ENCODE measurements at regions not wholly inside any gene's neighbourhood (a gene's known extent, or its start where the extent isn't known, plus 50 kb on each side); places are given as distances from the start of the nearest gene placed in this dataset.

DNA sequence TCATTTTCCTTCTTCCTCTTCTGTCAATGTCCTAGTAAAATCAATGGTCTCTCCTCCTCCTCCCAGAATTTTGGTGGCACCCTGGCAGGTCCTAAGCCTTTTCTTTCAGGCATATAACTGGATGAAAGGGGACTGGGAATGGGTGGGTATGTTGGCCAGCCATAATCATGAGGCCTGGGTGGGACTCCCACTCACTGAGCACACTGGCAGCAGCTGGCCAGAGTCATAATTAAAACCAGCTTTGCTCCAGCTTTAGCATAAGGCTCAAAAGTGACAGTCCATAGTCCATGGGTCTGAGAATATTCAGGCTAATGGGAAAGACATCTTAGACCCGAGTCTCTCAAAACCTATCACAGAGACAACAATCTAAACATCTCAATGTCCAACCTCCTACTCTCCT, 190.0 kb upstream of the BTBD3 start:
- H3K4me3 ChIP-seq (ENCODE audit: low read depth, low read length) = no peak overlapping the region
- in situ Hi-C loops (cut with HindIII; ENCODE audit: low sequenced_read_pairs) = no loop called here
- TF ChIP-seq, protein P1, sequence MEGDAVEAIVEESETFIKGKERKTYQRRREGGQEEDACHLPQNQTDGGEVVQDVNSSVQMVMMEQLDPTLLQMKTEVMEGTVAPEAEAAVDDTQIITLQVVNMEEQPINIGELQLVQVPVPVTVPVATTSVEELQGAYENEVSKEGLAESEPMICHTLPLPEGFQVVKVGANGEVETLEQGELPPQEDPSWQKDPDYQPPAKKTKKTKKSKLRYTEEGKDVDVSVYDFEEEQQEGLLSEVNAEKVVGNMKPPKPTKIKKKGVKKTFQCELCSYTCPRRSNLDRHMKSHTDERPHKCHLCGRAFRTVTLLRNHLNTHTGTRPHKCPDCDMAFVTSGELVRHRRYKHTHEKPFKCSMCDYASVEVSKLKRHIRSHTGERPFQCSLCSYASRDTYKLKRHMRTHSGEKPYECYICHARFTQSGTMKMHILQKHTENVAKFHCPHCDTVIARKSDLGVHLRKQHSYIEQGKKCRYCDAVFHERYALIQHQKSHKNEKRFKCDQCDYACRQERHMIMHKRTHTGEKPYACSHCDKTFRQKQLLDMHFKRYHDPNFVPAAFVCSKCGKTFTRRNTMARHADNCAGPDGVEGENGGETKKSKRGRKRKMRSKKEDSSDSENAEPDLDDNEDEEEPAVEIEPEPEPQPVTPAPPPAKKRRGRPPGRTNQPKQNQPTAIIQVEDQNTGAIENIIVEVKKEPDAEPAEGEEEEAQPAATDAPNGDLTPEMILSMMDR (IDR thresholded peaks at IDR 0.05; ENCODE audit: low read depth, low read length) = no peak
- DNase-seq (ENCODE audit: low read depth, low spot score) = no peak

DNA sequence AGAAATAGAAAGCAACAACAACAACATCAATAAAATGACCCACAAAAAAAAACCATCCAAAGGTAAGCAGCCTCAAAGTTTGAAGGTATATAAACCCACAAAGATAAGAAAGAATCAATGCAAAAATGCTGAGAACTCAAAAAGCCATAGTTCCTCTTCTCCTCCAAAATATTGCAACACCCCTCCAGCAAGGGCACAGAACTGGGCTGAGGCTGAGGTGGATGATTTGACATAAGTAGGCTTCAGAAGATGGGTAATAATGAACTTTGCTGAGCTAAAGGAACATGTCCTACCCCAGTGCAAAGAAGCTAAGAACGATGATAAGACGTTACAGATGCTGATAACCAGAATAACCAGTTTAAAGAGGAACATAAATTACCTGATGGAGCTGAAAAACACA, 188.8 kb upstream of the BTBD3 start:
- no peak overlapping the region for H3K4me3 ChIP-seq (ENCODE audit: low read depth, low read length)
- in situ Hi-C loops (cut with HindIII; ENCODE audit: low sequenced_read_pairs) = no loop called here

DNA sequence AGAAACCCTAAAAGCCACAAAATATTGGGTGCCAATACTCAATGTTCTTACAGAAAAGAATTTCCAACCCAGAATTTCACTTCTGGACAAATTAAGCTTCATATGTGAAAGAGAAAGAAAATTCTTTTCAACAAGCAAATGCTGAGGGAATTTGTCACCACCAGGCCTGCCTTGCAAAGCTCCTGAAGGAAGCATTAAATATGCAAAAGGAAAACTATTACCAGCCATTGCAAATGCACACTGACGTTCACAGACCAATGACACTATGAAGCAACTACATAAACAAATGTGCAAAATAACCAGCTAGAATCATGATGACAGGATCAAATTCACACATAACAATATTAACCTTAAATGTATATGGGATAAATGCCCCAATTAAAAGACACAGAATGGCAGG, 187.9 kb upstream of the BTBD3 start:
- in situ Hi-C loops (cut with HindIII; ENCODE audit: low sequenced_read_pairs) = no loop called here

More for the DNA sequence above, 188.8 kb upstream of the BTBD3 start:
- TF ChIP-seq, protein P1 (IDR thresholded peaks at IDR 0.05; ENCODE audit: low read depth, low read length) = no peak
- DNase-seq (ENCODE audit: low read depth, low spot score) = no peak

DNA sequence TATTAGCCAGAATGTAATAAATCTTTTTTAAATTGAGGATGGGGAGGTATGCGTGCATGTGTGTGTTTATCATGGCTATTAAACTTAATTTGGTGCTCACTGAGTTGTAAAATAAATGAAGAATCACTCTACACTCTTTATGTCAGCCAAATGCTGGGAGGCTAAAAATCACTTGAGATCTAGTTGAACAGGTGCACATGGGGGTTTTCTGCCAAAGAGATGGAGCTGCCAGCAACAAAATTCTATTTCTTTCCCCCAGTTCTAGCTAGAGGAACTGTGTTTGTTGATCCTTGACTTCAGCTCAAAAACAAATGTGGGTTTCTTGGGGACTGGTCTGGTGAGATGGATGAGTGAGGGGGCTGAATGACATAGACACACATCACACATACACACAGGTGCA, 183.3 kb upstream of the BTBD3 start:
- TF ChIP-seq, protein P1 (IDR thresholded peaks at IDR 0.05; ENCODE audit: low read depth, low read length) = no peak
- no peak overlapping the region for H3K4me3 ChIP-seq (ENCODE audit: low read depth, low read length)
- in situ Hi-C loops (cut with HindIII; ENCODE audit: low sequenced_read_pairs) = no loop called here
- DNase-seq (ENCODE audit: low read depth, low spot score) = no peak

More for the DNA sequence above, 187.9 kb upstream of the BTBD3 start:
- H3K4me3 ChIP-seq (ENCODE audit: low read depth, low read length) = no peak overlapping the region
- DNase-seq (ENCODE audit: low read depth, low spot score) = no peak
- TF ChIP-seq, protein P1 (IDR thresholded peaks at IDR 0.05; ENCODE audit: low read depth, low read length) = no peak

DNA sequence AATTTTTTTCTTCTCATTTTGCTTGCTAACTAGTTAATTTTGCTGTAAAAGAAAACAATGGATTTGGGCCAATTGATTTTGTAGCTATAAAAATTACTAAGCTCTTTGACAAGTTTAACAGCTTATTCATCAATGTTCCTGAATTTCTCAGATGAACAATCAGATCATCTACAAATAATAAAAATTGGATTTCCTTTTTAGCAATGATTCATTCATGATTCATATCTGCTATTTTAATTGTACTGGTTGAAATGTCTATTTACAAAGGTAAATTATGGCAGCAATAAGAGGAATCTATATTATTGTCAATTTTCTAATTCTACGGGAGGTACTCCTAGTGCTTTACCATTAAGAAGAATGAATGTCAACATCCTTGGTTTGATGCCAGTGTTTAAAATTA, 178.8 kb upstream of the BTBD3 start:
- in situ Hi-C loops (cut with HindIII; ENCODE audit: low sequenced_read_pairs) = no loop called here
- H3K4me3 ChIP-seq (ENCODE audit: low read depth, low read length) = no peak overlapping the region
- no peak for DNase-seq (ENCODE audit: low read depth, low spot score)
- TF ChIP-seq, protein P1 (IDR thresholded peaks at IDR 0.05; ENCODE audit: low read depth, low read length) = no peak

DNA sequence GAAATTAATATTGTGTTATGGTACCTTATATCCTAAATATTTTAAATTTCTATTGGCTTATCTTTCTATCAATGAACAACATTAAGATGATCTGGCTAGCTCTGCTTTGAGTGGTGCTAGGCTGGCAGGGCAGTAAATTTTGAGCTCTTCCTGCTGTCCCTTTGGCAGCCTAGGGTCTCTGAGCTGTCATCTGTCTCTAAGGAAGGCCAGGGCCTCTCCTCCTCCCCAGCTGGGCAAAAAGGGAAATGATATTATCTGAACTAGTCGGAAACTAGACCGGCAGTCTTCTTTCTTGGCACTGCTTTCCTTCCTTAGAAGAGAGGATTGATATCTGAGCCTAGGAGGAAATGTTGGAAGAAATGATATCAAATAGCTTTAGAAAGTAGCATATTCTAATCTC, 176.7 kb upstream of the BTBD3 start:
- DNase-seq (ENCODE audit: low read depth, low spot score) = no peak
- no peak overlapping the region for H3K4me3 ChIP-seq (ENCODE audit: low read depth, low read length)
- TF ChIP-seq, protein P1 (IDR thresholded peaks at IDR 0.05; ENCODE audit: low read depth, low read length) = no peak
- in situ Hi-C loops (cut with HindIII; ENCODE audit: low sequenced_read_pairs) = no loop called here

DNA sequence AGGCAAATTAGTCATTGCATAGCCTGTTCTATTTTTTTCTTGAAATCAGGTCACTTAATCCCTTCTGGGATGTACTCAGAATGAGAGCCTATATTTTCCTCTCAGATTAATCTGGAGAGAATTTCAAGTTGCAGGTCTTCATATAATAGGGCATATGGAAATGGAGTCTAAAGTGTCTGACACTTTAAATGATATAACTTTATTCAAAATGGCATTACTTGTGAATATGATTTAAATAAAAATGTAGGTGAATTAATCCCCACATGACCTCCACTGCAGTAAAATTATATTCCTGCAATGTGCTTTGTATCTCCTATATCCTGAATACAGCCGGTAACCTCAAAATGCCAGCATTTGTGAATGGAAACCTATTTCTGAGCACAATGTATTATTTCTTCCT, 172.5 kb upstream of the BTBD3 start:
- in situ Hi-C loops (cut with HindIII; ENCODE audit: low sequenced_read_pairs) = no loop called here
- H3K4me3 ChIP-seq (ENCODE audit: low read depth, low read length) = no peak overlapping the region
- TF ChIP-seq, protein P1 (IDR thresholded peaks at IDR 0.05; ENCODE audit: low read depth, low read length) = no peak
- no peak for DNase-seq (ENCODE audit: low read depth, low spot score)

Data from astrocyte of the spinal cord (primary cell).